HG03139 (cell line): ENCODE measurements at regions not wholly inside any gene's neighbourhood (a gene's known extent, or its start where the extent isn't known, plus 50 kb on each side); places are given as distances from the start of the nearest gene placed in this dataset.
"Not testable (repeated sequence)": the region's sequence is repeated elsewhere in the genome, so short reads cannot be mapped to it uniquely, and the experiment has no call there.

ENCODE experiments used
- ATAC-seq: cut with Tn5 transposase; IDR thresholded peaks from one replicate; pipeline ENCODE4 v1.9.1; 2021; ENCODE audit not compliant: unreplicated experiment

DNA sequence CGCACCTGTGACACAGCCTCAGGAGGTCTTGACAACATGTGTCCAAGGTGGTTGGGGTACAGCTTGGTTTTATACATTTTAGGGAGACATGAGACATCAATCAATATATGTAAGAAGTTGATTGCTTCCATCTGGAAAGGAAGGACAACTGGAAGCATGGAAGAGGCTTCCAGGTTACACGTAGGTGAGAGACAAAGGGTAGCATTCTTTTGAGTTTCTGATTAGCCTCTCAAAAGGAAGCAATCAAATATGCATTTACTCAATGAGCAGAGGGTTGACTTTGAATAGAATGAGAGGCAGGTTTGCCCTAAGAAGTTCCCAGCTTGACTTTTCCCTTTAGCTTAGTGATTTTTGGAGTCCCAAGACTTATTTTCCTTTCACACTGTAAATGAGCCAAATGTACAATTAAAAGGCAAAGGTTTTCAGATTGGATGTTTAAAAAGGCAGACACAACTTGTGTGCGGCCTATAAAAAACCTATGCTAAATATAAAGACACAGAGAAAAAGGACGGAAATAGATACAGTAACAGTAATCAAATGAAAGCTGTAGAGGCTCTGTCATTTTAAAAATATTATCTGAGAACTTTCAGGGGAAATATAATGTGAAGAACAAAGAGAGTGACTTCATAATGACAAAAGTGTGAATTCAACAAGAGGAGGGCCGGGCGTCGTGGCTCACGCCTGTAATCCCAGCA, 65.7 kb upstream of the LANCL2 start:
- no peak for ATAC-seq

GRCh38 chr7:55303220-55303619, 61.9 kb upstream of the LANCL2 start:
- no peak for ATAC-seq

GRCh38 chr7:55304018-55304762, 60.9 kb upstream of the LANCL2 start:
- no peak for ATAC-seq

DNA sequence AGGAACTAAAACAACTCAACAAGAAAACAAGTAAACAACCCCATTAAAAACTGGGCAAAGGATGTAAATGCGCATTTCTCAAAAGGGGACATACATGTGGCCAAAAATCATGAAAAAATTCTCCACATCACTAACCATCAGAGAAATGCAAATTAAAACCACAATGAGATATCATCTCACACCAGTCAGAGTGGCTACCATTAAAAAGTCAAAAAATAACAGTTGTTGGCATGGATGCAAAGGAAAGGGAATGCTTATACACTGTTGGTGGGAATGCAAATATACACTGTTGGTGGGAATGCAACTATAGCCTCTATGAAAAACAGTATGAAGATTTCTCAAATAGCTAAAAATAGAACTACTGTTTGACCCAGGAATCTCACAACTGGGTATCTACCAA, 60.0 kb upstream of the LANCL2 start:
- ATAC-seq = no peak

- ATAC-seq = no peak
These were observed 58.8 kb upstream of the LANCL2 start for GRCh38 chr7:55306331-55306730.

GRCh38 chr7:55307123-55307916, 57.8 kb upstream of the LANCL2 start:
- no peak for ATAC-seq

- ATAC-seq = no peak
These were observed 56.8 kb upstream of the LANCL2 start for GRCh38 chr7:55308186-55308929.

- ATAC-seq = peak; percentile 90
These were observed 55.8 kb upstream of the LANCL2 start for GRCh38 chr7:55309040-55309991.

GRCh38 chr7:55310287-55311025, 54.7 kb upstream of the LANCL2 start:
- ATAC-seq = no peak

- not testable (repeated sequence) for ATAC-seq
These were observed 53.2 kb upstream of the LANCL2 start for GRCh38 chr7:55311892-55312291.

DNA sequence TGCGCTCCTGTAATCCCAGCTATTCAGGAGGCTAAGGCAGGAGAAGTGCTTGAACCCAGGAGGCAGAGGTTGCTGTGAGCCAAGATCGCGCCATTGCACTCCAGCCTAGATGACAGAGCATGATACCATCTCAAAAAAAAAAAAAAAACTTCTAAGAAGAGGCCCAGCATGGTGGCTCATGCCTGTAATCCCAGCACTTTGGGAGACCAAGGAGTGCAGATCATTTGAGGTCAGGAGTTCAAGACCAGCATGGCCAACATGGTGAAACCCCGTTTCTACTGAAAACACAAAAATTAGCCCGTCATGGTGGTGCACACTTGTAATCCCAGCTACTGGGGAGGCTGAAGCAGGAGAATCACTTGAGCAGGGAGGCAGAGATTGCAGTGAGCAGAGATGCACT, 51.5 kb upstream of the LANCL2 start:
- not testable (repeated sequence) for ATAC-seq

GRCh38 chr7:55314967-55315366, 50.2 kb upstream of the LANCL2 start:
- no peak for ATAC-seq
